ENCODE measurements at regions not wholly inside any gene's neighbourhood (a gene's known extent, or its start where the extent isn't known, plus 50 kb on each side); places are given as distances from the start of the nearest gene placed in this dataset.

GRCh38 chr13:40232311-40233040 is 434.0 kb downstream of the FOXO1 start:
- DNase-seq, result no peak

DNA sequence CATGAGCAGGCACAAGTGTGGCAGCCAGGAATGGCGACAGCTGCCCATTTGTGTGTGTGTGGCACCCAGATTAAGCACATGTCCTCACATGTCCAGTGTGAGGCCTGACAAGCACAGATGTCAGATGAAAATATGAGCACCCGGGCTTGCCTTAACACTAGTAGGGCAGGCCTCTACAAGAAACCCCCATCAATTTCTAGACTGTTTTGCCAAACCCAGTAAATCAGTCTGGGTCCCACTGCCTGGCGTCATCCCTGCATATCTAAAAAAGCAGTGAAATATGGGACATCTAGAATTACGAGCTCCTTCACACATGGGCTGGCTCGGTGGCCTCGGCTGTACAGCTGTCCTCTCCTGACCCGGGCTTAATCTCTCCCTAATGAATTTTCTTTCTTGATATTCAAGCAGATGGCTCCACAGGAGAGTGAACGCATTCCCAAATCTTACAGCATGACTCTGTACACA is 432.7 kb downstream of the FOXO1 start:
- DNase-seq, result no peak

GRCh38 chr13:40235160-40235796 is 431.2 kb downstream of the FOXO1 start:
- no peak for DNase-seq

DNA sequence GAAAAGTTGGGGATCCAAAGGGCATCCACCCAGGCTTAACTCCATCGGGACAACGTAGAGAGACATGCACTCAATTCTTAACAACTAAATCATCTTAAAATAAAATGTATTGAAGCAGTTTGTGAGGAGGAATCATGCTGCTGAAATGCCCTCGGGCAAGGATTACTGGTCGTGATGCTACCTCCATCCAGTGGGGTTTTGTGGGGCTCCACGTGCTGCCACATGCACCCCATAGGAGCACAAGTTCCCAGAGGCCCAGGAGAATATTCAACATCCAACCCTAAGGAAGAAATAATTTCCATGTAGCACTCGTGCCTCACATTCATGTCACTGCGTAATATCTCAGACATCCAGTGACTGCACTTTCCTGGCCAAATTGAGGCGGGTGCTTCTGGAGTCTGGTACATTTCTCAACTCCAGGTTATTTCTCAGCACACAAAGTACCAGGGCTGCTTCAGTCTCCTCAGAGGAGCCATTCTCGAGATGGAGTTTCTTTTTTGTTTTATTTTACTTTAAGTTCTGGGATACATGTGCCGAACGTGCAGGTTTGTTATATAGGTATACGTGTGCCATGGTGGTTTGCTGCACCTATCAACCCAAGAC is 429.8 kb downstream of the FOXO1 start:
- DNase-seq, result no peak

GRCh38 chr13:40238761-40239160 is 427.7 kb downstream of the FOXO1 start:
- no peak for DNase-seq

DNA sequence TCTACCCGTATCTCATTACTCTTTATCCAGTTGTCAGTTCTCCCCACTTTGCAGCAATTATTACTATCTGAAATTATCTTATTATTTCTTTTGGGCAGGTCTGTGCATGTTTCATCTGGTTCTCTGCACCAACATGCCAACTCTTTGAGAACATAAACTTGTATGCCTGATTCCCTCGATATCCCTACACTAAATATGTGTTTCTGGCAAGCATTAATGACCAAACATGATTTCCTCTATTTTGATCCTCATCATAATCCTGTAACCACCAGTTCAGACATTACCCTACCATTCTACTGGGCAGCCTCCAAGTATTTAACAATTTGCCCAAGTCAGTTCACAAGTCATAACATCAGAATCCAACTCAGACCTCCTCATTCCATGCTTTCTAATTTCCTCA is 426.1 kb downstream of the FOXO1 start:
- no peak for DNase-seq

DNA sequence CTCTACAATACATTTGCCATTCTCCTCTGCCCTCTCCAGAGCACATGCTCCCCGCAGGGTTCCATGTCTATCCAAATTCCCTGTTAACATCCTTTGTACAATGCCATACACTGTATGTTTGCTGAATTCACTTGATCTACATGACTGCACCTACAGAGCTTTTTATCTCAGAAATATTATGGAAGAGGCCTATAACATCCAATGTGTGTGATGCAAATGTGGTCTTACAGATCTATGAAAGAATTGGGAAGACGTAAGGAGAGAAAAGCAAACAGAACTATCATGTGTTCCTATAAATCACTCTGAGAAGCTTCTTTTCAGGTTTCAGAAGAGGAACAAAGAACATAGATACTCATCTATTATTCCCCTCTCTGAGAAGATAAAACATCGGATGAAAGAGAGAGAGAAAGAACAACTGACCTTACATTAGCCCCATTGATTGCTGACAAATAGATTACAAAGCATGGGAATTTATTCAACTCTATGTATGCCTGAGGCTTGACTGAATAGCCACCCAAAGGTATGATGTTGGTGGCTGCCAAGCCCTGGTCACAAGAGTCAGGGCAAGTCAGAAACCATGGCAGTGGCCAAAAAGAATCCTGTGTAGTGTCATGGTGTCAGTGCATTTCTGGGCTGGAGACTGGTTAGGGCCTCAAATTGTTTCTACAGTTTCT is 425.2 kb downstream of the FOXO1 start:
- no peak for DNase-seq

DNA sequence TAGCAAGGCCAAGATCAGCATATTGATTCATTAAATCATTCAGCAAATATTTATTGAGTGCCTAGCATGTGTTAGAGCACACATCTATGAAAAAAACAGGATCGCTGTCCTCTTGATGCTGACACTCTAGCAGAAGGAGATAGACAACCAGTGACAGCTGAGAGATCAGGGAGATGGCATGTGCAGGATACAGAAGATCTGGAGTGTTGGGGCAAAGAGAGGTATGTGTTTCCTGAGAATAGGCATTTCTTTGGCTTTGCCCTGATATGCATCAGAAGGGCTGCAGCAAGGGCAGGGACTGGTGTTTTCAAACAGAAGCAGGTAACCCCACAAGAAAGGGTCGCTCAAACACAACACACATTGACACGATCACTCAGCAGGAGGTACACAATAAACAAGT is 423.4 kb downstream of the FOXO1 start:
- no peak for DNase-seq

GRCh38 chr13:40243982-40244381 is 422.5 kb downstream of the FOXO1 start:
- no peak for DNase-seq

GRCh38 chr13:40245567-40245966 is 420.9 kb downstream of the FOXO1 start:
- no peak for DNase-seq

DNA sequence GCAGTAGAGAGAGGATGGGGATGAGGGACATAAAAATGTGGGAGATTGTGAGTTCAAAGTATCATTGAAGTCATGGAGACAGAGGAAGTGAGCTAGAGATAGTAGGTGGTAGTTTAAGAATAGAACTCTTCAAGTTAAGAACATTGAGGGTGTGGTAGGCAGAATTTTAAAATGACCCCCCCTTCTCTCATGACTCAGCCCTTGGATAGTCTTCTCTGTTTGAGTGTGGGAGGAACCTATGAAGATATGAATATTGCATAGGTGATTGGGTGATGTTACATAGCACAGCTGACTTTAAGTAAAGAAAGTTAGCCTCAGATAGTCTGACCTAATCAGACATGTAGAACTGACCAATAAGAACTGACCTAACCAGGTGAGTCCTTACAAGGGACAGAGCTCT is 418.6 kb downstream of the FOXO1 start:
- DNase-seq, result no peak

GRCh38 chr13:40251343-40252032 is 415.0 kb downstream of the FOXO1 start:
- DNase-seq, result no peak

DNA sequence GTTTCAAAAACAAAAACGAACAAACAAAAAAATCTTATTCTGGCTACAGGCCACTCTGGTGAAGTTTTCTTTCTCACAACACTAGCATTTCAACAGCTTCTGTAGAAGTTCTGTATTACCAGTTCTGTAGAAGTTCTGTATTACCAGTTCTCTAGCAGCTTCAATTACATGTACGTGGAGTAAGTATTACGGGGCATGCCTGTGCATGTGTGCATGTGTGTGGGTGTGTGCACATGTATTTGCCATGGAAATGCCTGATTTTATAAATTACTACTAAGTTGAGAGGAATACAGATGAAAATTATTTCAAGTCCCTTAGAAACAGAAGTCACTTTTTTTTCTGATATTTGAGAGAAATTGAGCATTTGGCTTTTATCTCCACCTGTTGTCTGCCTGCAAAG is 414.2 kb downstream of the FOXO1 start:
- no peak for DNase-seq

- no peak for DNase-seq
These were observed 413.8 kb downstream of the FOXO1 start for GRCh38 chr13:40252676-40253075.

DNA sequence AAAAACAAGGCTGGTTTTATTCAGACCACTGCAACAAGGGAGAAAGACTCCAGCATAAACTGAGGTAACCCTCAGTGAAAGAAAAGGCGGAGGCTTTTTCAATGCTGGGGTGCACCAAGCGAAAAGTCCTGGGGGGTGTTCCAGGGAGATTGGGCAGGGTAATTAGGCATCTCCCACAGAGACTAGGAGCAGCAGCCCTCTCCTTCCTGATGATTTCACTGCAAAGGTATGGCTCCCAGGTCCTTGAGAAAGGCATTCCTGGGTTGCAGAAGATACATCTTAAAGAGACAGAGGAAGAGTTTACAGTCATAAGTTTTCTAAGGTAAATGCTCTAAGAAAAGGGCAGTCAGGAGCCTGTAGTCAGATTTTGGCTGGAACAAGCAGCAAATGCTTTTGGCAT is 412.0 kb downstream of the FOXO1 start:
- no peak for DNase-seq

DNA sequence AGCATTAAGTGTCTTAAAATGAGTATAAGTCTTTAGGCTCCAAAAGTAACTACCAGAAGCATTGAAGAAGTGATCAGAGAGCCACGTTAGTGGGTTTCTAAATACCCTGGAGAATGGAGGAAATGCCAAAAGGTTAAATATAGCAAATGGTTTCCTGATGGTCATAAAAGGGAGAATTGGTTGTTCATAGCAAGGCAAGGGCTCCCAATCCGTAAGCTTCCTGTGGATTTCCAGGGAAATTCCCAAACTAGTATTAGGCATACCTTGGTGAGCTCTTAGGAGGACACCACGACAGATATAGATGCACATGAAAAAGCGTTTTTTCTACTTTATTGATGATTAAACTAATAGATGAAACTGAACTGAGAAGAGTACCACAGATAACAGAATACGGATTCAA is 410.9 kb downstream of the FOXO1 start:
- DNase-seq, result no peak

- DNase-seq, result no peak
These were observed 406.5 kb downstream of the FOXO1 start for GRCh38 chr13:40259899-40260298.

- no peak for DNase-seq
These were observed 405.1 kb downstream of the FOXO1 start for GRCh38 chr13:40261336-40261735.

- no peak for DNase-seq
These were observed 404.5 kb downstream of the FOXO1 start for GRCh38 chr13:40261947-40262346.

DNA sequence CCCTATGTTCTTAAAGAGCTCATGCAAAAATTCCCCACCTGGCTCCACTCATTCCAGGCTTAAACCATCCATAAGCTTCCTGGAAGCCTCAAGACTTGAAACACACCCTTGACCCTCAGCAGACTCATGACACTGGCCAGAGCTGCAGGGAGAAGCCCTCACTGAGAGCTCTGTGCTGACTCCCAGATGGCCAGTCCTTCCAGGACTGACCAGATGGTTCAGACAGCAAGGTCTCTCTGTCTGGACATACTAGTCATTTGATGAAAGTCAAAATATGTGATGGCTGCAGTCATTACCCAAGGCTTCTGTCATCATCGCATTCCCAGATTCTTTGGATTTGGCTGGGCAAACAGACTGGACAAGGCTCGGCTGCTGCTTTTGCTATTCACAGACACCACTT is 397.4 kb downstream of the FOXO1 start:
- DNase-seq, result no peak

- DNase-seq, result no peak
These were observed 395.7 kb downstream of the FOXO1 start for GRCh38 chr13:40270726-40271125.

GRCh38 chr13:40271271-40271885 is 395.1 kb downstream of the FOXO1 start:
- no peak for DNase-seq

Measured in CD4-positive, alpha-beta T cell treated with Interleukin-4 for 4 hours (primary cell).